Calu3 (cell line): ENCODE measurements at regions not wholly inside any gene's neighbourhood (a gene's known extent, or its start where the extent isn't known, plus 50 kb on each side); places are given as distances from the start of the nearest gene placed in this dataset.

Source experiments
- BruUV-seq: library from RNA; stranded (reverse); fragments of 400-500 nt; replicated peaks from 2 replicates; lab custom pipeline; 2021; lab: Mats Ljungman, UMichigan
- CTCF ChIA-PET: fragments of 300-600 bp; sonication (Branson Sonifier 250); formaldehyde crosslinking; loops from one replicate; lab custom pipeline; 2022; ENCODE audit warnings: antibody characterized with exemption; lab: Charles Lee
- DNase-seq: peaks from one replicate; pipeline ENCODE4 v3.0.0; 2022
- H3K27ac Mint-ChIP-seq: one replicate; pipeline ENCODE4 v1.8.0; 2022; ENCODE audit warnings: mixed read lengths; ENCODE audit not compliant: unreplicated experiment
- H3K27me3 Mint-ChIP-seq: one replicate; pipeline ENCODE4 v1.8.0; 2022; ENCODE audit warnings: mixed read lengths; ENCODE audit not compliant: unreplicated experiment
- H3K36me3 Mint-ChIP-seq: one replicate; pipeline ENCODE4 v1.8.0; 2022; ENCODE audit warnings: mild to moderate bottlenecking, moderate library complexity, mixed read lengths; ENCODE audit not compliant: insufficient read depth, unreplicated experiment
- H3K4me1 Mint-ChIP-seq: one replicate; pipeline ENCODE4 v1.8.0; 2022; ENCODE audit warnings: mild to moderate bottlenecking, low read depth, mixed read lengths; ENCODE audit not compliant: unreplicated experiment
- H3K4me3 Mint-ChIP-seq: one replicate; pipeline ENCODE4 v1.8.0; 2022; ENCODE audit warnings: mild to moderate bottlenecking, low read depth, moderate library complexity, mixed read lengths; ENCODE audit not compliant: unreplicated experiment
- H3K9me3 Mint-ChIP-seq: one replicate; pipeline ENCODE4 v1.8.0; 2022; ENCODE audit warnings: low read depth, mixed read lengths; ENCODE audit not compliant: unreplicated experiment
- intact Hi-C: fragments of 100-400 bp; cut with micrococcal nuclease; formaldehyde crosslinking; loops from one replicate; pipeline ENCODE4 v1.10.0; 2022; ENCODE audit not compliant: unreplicated experiment
- TF ChIP-seq, protein P1 (sequence below): fragments of 200-600 bp; IDR thresholded peaks from one replicate; pipeline ENCODE4 v1.8.0; 2022; ENCODE audit warnings: antibody characterized with exemption; ENCODE audit not compliant: unreplicated experiment

DNA sequence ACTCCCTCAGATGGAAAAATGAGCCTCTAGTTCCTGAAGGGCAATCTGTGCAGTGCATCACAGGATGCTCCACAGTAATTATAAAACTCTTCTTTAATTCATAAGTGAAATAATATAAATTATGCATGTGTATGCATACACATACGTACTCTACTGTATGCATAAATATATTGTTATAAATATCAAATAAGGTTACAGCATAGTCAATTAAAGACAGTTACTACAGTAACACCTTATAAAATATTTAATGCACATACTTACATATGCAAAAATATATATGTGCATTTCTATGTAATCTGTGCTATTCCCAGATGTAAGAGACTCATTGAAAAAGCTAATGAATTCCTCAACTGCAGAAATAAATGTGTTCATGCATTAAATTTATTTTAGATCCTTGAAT, 1515.1 kb downstream of the CDH11 start:
- Mint-ChIP-seq H3K27me3 (no peaks in the 10 kb centered on the region), H3K4me3 (no peak overlapping the region), H3K9me3 (peaks cover 10% of the 10 kb centered on the region), H3K27ac (no peak overlapping the region), H3K4me1 (no peaks in the 10 kb centered on the region), H3K36me3 (no peaks in the 10 kb centered on the region)
- no peak for DNase-seq
- CTCF ChIA-PET, result no interaction called here
- no TSS peak for BruUV-seq
- intact Hi-C loops, result no loop called here
- TF ChIP-seq, protein P1, sequence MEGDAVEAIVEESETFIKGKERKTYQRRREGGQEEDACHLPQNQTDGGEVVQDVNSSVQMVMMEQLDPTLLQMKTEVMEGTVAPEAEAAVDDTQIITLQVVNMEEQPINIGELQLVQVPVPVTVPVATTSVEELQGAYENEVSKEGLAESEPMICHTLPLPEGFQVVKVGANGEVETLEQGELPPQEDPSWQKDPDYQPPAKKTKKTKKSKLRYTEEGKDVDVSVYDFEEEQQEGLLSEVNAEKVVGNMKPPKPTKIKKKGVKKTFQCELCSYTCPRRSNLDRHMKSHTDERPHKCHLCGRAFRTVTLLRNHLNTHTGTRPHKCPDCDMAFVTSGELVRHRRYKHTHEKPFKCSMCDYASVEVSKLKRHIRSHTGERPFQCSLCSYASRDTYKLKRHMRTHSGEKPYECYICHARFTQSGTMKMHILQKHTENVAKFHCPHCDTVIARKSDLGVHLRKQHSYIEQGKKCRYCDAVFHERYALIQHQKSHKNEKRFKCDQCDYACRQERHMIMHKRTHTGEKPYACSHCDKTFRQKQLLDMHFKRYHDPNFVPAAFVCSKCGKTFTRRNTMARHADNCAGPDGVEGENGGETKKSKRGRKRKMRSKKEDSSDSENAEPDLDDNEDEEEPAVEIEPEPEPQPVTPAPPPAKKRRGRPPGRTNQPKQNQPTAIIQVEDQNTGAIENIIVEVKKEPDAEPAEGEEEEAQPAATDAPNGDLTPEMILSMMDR, result no peak

DNA sequence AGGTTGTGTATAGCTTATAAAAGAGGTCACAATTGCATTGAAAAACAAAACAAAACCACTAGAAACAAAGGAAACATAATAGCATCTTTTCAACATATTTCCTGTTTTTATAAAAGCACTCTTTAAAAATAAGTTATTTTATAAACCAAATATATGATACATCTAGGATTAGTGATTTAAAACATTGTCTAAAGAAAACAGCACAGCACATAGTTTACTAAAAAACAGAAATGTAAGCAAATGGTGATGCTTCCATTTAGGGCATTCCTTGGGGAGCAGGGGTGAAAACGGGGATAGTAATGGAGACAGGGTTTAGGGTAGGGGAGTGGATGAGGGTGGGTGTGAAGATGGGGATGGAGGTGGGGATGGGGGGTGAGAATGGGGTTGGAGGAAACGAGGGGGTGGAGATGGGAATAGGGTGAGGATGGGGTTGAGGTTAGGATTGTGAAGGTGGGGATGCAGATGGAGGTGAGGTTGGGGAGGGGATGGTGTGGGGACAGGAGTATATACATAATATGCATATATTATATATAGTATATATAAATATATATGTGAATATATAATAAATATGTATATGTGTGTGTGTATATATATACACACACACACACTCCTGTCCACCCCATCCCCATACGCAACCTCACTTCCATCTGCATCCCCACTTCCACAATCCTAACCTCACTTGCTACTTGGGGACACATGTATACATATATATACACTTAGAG, 1519.5 kb downstream of the CDH11 start:
- intact Hi-C loops, result no loop called here
- DNase-seq, result no peak
- no TSS peak for BruUV-seq
- H3K4me3 Mint-ChIP-seq, result no peak overlapping the region
- TF ChIP-seq, protein P1, result no peak
- H3K9me3 Mint-ChIP-seq, result peaks cover 9% of the 10 kb centered on the region
- no peaks in the 10 kb centered on the region for H3K4me1 Mint-ChIP-seq
- CTCF ChIA-PET, result no interaction called here
- no peaks in the 10 kb centered on the region for H3K27me3 Mint-ChIP-seq
- H3K36me3 Mint-ChIP-seq, result no peaks in the 10 kb centered on the region
- no peak overlapping the region for H3K27ac Mint-ChIP-seq

DNA sequence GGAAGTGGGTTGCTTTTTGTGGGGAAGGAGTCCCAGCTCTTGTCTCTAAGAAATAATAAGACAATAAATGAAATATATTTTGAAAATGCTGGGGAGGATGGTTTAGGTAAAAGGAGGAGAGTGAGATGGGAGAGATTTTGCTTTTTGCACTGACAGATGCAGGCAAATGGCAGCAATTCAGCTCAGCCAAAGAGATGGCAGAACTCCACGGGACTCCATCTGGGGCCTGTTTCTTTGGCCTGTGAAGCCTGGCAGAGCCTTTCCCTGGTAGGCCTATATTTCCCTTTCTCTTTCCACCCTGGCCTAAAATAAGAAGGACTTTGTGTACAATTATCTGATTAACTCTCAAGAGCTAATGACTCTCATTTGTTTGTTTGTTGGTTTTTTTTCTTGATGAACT, 1525.1 kb downstream of the CDH11 start:
- peaks cover 12% of the 10 kb centered on the region for H3K9me3 Mint-ChIP-seq
- H3K27me3 Mint-ChIP-seq, result no peaks in the 10 kb centered on the region
- DNase-seq, result no peak
- no peak overlapping the region for H3K4me3 Mint-ChIP-seq
- CTCF ChIA-PET, result no interaction called here
- TF ChIP-seq, protein P1, result no peak
- no peaks in the 10 kb centered on the region for H3K4me1 Mint-ChIP-seq
- no peaks in the 10 kb centered on the region for H3K36me3 Mint-ChIP-seq
- intact Hi-C loops, result no loop called here
- no TSS peak for BruUV-seq
- H3K27ac Mint-ChIP-seq, result no peak overlapping the region

DNA sequence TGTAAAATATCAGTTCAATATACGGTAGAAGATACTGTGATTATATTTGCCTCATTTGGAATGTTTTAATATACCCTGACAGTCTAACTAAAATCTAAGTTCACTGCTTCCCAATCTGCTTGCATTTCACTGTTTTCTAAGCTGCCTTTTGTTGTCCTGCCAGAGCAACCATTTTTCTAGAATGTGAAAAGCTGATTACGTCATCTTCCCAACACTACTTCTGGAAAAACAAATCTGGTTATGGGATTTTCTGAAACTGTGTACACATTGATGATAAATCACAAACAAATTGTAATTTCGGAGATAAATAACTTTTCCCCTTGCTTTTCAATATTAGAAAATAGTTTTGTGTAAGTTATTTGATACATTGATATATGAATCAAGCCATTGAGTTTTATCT, 1529.0 kb downstream of the CDH11 start:
- Mint-ChIP-seq H3K27ac (no peak overlapping the region), H3K4me3 (no peak overlapping the region), H3K9me3 (peaks cover 10% of the 10 kb centered on the region), H3K27me3 (no peaks in the 10 kb centered on the region), H3K4me1 (no peaks in the 10 kb centered on the region), H3K36me3 (no peaks in the 10 kb centered on the region)
- intact Hi-C loops, result no loop called here
- CTCF ChIA-PET, result no interaction called here
- DNase-seq, result no peak
- no TSS peak for BruUV-seq
- TF ChIP-seq, protein P1, result no peak
